ENCODE measurements at regions not wholly inside any gene's neighbourhood (a gene's known extent, or its start where the extent isn't known, plus 50 kb on each side); places are given as distances from the start of the nearest gene placed in this dataset.

- TF ChIP-seq CTCF (conservative IDR thresholded peaks at IDR 0.05) (no peak), ZFX (IDR thresholded peaks at IDR 0.05) (no peak)
Measured at GRCh38 chr4:23999714-24000469, 110.0 kb upstream of the PPARGC1A start.
